ENCODE measurements at regions not wholly inside any gene's neighbourhood (a gene's known extent, or its start where the extent isn't known, plus 50 kb on each side); places are given as distances from the start of the nearest gene placed in this dataset.
"Not testable (repeated sequence)": the region's sequence is repeated elsewhere in the genome, so short reads cannot be mapped to it uniquely, and the experiment has no call there.

GRCh38 chr3:99586701-99587100 is 51.7 kb upstream of the COL8A1 start:
- DNase-seq = no peak

DNA sequence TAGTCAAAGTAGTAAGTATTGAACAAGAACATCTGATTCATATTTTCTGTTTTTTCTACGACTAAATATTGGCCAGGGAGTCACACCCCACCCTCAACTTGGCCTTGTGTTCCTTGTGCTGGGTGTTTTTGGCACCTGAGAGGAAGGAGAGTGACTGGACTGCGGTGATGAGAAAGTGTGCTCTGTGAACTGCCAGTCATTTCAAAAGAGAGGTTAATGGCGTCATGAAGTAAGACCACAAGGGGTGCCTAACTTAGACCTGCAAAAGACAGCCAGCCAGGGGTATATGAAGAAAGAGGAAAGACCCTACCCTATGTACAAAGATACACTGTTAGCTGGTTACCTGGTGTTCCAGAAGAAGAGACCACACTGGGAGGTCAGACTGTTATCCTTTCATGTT is 58.4 kb upstream of the COL8A1 start:
- no peak for DNase-seq

DNA sequence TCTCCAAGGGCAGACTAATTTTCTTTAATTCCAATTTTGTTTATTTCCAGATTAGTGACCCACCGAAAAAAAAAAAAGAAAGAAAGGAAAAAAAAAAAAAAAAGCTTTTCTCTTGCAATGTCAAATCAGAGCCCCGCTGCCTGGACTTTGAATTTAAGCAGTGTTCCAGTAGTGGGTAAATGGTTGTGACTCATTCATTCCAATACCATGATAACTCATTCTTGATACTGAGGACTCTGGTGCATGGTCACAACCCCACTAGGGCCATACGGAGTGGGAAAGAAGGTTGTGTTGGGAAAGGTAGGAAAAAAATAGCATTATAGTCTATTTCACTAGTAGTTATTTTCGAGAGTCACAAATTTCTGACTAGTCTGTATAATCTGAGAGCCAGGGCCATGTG is 59.1 kb upstream of the COL8A1 start:
- no peak for DNase-seq

DNA sequence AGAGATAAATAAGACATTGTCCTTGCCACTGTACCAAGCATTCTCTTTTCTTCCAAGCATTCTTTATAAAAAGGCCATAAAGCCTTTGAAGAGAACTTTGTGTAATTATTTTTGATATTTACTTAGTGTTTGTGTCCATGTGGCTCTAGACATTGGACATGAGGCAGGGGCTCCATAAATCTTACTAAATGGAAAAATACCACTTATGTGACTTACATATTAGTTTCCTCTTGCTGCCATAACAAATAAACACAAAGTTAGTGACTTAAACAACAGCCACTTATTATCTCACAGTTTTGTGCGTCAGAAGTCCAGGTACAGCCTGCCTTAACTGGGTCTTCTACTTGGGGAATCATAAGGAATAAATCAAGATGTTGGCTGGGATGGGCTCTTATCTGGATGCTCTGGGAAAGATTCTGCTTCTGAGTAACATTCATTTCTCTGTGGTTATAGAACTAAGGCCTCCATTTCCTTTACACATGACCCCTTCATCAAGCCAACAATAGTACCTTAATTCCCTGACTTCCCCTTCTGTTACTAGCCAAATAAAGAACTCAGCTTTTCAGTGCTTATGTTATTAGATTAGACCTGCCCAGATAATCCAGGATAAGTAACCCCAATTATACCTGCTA is 59.9 kb upstream of the COL8A1 start:
- no peak for DNase-seq

- no peak for DNase-seq
These were observed 61.4 kb upstream of the COL8A1 start for GRCh38 chr3:99576904-99577559.

DNA sequence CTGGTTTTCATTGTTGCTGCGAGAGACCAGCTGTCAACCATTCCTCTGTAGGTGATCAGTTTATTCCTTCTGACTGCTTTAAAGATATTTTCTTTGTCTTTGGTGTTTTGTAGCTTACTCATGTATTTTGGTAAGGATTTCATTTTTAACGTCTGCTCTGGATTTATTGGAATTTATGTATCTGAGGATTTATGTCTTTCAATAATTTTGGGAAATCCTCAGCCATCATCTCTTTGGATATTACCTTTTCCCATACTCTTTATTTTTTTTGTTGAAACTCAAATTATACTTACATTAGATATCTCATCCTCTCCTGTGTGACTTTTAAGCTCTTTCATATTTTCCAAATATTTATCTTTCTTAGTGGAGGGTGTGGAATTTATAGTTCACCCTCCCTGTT is 62.7 kb upstream of the COL8A1 start:
- no peak for DNase-seq

- no peak for DNase-seq
These were observed 68.3 kb upstream of the COL8A1 start for GRCh38 chr3:99570061-99570460.

DNA sequence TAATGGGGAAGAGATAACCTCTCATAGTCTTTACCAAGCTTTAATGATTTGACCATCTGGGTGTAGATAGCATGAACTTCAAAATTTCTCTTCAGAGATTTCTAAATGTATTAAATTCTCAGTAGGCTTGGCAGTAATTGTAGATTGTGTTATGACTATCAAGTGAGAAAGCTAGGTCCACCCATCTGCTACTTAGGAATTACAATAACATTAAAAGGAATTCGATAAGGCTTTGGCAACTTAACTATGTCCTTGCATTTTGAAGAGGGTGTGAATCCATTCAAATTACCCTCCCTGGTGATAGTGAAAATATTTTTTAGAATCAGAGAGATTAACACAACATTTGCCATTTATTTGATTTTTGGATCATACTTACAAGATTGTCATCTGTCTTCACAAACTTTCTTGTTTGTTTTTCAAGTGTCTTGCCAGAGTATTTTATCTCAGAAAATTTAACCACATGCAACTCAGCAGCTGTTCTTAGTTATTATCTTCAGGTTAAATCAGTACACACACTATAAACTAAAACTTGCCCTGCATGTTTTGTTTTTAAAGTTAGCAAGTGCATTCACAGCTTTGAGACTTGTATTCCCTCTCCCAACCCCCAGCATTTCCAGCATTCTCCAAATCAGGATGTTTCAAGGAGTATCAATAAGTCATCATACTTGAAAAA is 69.6 kb upstream of the COL8A1 start:
- DNase-seq = no peak

GRCh38 chr3:99565331-99565730 is 73.1 kb upstream of the COL8A1 start:
- DNase-seq = no peak

- no peak for DNase-seq
These were observed 75.3 kb upstream of the COL8A1 start for GRCh38 chr3:99562990-99563607.

GRCh38 chr3:99562138-99562537 is 76.3 kb upstream of the COL8A1 start:
- DNase-seq = no peak

GRCh38 chr3:99561056-99561455 is 77.3 kb upstream of the COL8A1 start:
- DNase-seq = no peak

- no peak for DNase-seq
These were observed 79.2 kb upstream of the COL8A1 start for GRCh38 chr3:99559196-99559595.

GRCh38 chr3:99555885-99556284 is 82.5 kb upstream of the COL8A1 start:
- DNase-seq = not testable (repeated sequence)

DNA sequence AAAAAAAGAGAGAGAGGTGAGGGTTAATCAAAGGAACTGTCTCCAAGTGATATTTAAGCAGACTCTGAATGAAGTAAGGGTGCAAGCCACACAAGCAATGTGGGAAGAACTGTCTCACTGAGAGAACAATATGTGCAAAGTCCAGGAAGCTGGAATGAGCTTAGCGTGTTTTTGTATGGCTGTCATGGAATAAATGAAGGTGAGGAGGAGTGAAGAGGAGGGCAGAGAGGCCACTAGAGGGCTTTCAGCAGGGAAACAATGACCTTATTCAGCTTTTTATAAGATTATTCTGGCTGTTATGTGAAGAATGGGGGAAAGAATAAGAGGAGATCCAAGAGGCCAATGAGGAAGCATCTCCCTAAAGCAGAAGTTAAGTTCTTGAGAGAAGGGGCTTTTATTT is 86.9 kb upstream of the COL8A1 start:
- DNase-seq = peak in 1 of 4 experiments; percentile 6

- no peak for DNase-seq
These were observed 88.3 kb upstream of the COL8A1 start for GRCh38 chr3:99549957-99550603.

DNA sequence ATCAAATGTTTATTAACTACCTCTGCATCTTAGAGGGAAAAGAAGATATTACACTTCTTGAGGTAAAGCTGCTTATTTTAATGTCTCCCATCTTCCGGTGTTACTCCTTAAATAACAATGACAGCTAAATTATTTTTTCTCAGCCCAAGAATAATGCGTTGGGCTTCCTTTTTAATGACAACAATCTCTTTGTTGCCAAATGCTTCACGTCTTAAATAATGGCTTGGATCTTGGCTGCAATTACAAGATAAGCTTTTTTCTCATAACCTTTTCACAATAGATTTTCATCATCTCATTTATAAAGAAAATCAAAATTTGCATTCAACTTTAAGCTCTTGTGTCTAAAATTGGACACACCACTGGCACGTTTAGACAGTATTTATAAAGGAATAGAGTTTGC is 89.2 kb upstream of the COL8A1 start:
- no peak for DNase-seq

DNA sequence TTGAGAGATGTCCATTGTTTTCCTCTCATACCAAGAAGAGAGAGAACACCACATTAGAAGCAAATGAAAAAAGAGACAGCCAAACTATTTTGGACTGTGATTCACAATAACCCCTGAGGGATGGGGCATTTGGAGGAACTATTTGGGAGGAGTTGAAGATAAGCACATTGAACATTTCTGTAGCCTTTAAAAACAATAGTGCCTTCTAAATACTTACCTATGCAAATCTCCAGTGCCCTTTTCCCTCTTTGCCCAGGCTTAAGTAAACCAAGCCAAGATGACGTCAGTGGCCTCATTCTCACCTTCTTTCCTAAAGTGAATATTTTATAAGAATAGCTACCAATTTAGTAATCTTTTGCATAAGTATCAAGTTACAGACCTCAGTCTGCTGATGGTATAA is 89.7 kb upstream of the COL8A1 start:
- DNase-seq = no peak

GRCh38 chr3:99545941-99546580 is 92.3 kb upstream of the COL8A1 start:
- no peak for DNase-seq

GRCh38 chr3:99544786-99545281 is 93.6 kb upstream of the COL8A1 start:
- DNase-seq = peak in 1 of 4 experiments; percentile 3

DNA sequence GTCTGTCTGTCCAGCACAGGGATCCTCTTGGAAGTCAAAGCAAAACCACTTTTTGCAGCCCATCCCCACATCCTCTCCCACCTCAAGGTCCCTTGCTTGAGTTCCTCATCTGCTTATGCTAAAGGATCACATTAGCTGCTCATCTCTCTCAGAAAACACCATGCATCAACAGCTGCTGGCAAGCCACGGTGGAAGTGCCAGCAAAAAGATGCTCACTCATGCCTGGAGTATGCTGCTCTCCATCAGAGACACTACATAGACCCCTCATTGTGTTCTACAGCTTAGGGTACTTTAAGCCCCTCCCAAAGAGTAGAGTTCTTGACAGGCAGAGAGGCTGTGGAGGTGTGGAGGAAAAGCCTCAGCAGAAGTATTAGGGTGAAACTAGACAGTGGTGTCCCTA is 94.6 kb upstream of the COL8A1 start:
- no peak for DNase-seq

DNA sequence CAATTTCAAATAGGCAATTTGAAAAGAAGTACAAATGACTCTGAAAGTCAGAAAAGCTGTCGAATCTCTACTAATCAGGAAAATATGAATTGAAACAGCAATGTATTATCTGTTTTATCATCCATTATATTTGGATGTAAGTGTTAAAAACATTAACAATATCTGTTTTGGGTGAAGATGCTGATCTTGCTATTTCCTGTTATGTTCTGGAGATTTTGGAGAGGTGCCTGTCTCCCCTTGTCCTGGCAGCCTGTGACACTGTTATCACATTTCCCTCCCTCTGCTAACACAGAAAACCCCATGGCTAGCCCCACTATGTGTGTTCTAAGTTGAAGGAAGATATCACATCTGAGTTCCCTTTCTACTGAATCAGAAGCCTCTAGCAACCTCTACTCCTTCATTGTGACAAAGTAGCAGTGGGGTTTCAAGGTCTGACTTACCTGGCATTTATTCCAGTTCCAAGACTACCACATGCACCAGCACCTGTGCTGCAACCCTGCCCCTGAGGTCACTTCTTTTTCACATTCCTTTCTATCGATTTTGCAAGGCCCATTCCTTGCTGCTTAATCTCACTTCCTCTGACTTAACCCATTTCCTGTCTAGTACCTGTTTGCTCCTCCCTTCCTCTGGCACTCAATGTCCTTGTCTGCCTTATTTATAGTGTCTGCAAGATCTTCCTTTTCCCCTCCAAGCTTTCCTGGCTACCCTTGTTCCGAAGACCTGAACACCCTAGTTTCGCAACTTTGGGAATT is 95.5 kb upstream of the COL8A1 start:
- DNase-seq = no peak
